ENCODE measurements at regions not wholly inside any gene's neighbourhood (a gene's known extent, or its start where the extent isn't known, plus 50 kb on each side); places are given as distances from the start of the nearest gene placed in this dataset.
A peak's percentile ranks its signal among the peaks of the same experiment; 100 is the strongest.

DNA sequence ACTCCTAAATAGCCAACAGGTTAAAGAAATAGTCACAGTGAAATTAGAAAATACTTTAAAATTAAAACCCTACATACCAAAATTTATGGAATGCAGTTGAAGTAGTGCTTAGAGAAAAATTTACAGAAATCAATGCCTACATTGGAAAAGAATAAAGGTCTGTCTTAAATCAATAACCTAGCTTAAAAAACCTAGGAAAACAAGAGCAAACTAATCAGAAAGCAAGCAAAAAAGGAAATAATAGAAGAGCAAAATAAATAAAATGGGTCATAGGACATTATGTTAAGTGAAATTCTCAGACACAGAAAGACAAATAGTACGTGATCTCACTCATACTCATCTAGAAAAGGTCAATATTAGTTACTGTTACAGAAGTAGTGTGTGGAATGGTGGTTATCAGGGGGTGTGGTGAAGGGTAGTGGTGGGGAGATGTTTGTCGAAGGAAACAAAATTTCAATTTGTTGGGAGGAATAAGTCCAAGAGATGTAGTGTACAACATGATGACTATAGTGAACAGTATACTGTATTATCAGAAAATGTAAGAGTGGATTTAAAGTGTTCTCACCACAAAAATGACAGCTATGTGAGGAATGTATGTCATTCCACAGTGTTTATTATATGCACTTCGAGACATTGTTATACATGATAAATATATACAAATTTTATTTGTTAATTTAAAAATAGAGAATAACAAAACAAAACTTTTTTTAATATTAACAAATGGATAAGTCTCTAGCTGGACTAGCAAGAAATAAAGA is 423.6 kb downstream of the CDH26 start:
- no peaks in the 10 kb centered on the region for H3K36me3 ChIP-seq (ENCODE audit: control insufficient read depth in 4 of 4, insufficient read depth in 4 of 4, low read length in 4 of 4)
- H3K9me3 ChIP-seq (ENCODE audit: control insufficient read depth in 4 of 4, insufficient read depth in 3 of 4, low read length in 3 of 4) = peaks cover 0 to 3% (median under 1%) of the 10 kb centered on the region in 4 donors
- no peaks in the 10 kb centered on the region for H3K4me1 ChIP-seq (ENCODE audit: control insufficient read depth in 5 of 5, insufficient read depth in 5 of 5, low read length in 5 of 5)
- no peak overlapping the region for H3K4me3 ChIP-seq
- 49 to 72% methylated on average over 3 of the region's 3 CpGs for WGBS, 2 donors
- H3K9ac ChIP-seq (ENCODE audit: insufficient read depth in 1 of 2, low read length in 2 of 2) = no peak overlapping the region
- TF ChIP-seq, protein P1, sequence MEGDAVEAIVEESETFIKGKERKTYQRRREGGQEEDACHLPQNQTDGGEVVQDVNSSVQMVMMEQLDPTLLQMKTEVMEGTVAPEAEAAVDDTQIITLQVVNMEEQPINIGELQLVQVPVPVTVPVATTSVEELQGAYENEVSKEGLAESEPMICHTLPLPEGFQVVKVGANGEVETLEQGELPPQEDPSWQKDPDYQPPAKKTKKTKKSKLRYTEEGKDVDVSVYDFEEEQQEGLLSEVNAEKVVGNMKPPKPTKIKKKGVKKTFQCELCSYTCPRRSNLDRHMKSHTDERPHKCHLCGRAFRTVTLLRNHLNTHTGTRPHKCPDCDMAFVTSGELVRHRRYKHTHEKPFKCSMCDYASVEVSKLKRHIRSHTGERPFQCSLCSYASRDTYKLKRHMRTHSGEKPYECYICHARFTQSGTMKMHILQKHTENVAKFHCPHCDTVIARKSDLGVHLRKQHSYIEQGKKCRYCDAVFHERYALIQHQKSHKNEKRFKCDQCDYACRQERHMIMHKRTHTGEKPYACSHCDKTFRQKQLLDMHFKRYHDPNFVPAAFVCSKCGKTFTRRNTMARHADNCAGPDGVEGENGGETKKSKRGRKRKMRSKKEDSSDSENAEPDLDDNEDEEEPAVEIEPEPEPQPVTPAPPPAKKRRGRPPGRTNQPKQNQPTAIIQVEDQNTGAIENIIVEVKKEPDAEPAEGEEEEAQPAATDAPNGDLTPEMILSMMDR (IDR thresholded peaks at IDR 0.05; ENCODE audit: control extremely low read depth, extremely low read depth) = no peak
- no peaks in the 10 kb centered on the region for H3K27me3 ChIP-seq (ENCODE audit: control insufficient read depth in 3 of 3, insufficient read depth in 3 of 3, low read length in 2 of 3)
- no peak overlapping the region for H3K27ac ChIP-seq (ENCODE audit: low read depth in 1 of 2, low read length in 1 of 2)
- DNase-seq (peak in 1 of 3 donors; percentile 30), ATAC-seq (ENCODE audit: insufficient read depth, low FRiP score) (peak; percentile 41)

DNA sequence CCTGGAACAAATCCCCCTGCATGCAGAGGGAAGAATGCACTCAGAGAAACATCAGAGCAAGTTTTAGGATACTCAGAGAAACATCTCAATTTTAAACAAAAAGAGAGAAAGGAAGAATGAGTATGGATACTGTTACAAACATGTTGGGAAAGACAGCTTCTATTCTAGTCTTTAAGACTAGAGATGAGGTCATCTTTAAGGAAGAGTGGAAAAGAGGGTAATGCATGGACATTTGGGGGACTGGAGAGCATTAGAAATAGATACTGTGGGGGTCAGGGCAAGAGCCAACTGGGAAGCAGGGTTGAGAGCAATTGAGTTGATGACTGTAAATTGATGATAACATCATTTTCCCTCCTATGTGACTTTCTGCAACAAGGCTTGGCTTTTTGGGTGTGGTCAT is 431.2 kb downstream of the CDH26 start:
- DNase-seq (no peak), ATAC-seq (ENCODE audit: insufficient read depth, low FRiP score) (no peak)
- H3K27ac ChIP-seq (ENCODE audit: low read depth in 1 of 2, low read length in 1 of 2) = no peak overlapping the region
- no peaks in the 10 kb centered on the region for H3K36me3 ChIP-seq (ENCODE audit: control insufficient read depth in 4 of 4, insufficient read depth in 4 of 4, low read length in 4 of 4)
- H3K4me1 ChIP-seq (ENCODE audit: control insufficient read depth in 5 of 5, insufficient read depth in 5 of 5, low read length in 5 of 5) = no peaks in the 10 kb centered on the region
- peaks cover 0 to 7% (median 0%) of the 10 kb centered on the region in 3 donors for H3K27me3 ChIP-seq (ENCODE audit: control insufficient read depth in 3 of 3, insufficient read depth in 3 of 3, low read length in 2 of 3)
- no peak overlapping the region for H3K9ac ChIP-seq (ENCODE audit: insufficient read depth in 1 of 2, low read length in 2 of 2)
- TF ChIP-seq, protein P1 (IDR thresholded peaks at IDR 0.05; ENCODE audit: control extremely low read depth, extremely low read depth) = no peak
- H3K9me3 ChIP-seq (ENCODE audit: control insufficient read depth in 4 of 4, insufficient read depth in 3 of 4, low read length in 3 of 4) = peaks cover 0 to 2% (median 0%) of the 10 kb centered on the region in 4 donors
- H3K4me3 ChIP-seq = no peak overlapping the region

DNA sequence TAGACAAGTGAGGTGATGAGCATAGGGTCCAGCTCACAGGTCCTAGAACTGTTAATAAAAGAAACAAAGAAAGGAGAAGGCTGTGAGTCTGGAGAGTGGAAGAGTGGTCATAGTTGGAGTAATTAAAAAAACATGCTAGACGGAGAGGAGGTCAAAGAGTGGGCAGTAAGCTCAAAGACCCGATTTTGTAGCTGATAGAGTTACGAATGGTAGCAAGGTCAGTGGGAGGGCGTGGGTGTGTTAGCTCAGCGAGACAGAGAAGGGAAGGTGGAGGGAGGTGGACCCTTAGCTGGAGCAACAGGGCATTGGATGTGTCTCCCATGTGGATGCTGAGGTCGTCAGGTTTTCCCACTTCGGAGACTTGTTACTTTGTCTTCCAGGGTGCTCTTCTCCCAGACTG is 431.7 kb downstream of the CDH26 start:
- TF ChIP-seq, protein P1 (IDR thresholded peaks at IDR 0.05; ENCODE audit: control extremely low read depth, extremely low read depth) = no peak
- 73 to 84% methylated on average over 7 of the region's 7 CpGs for WGBS, 2 donors
- DNase-seq (no peak), ATAC-seq (ENCODE audit: insufficient read depth, low FRiP score) (no peak)
- no peak overlapping the region for H3K4me3 ChIP-seq
- H3K27ac ChIP-seq (ENCODE audit: low read depth in 1 of 2, low read length in 1 of 2) = no peak overlapping the region
- H3K9me3 ChIP-seq (ENCODE audit: control insufficient read depth in 4 of 4, insufficient read depth in 3 of 4, low read length in 3 of 4) = no peaks in the 10 kb centered on the region
- H3K36me3 ChIP-seq (ENCODE audit: control insufficient read depth in 4 of 4, insufficient read depth in 4 of 4, low read length in 4 of 4) = no peaks in the 10 kb centered on the region
- H3K4me1 ChIP-seq (ENCODE audit: control insufficient read depth in 5 of 5, insufficient read depth in 5 of 5, low read length in 5 of 5) = no peaks in the 10 kb centered on the region
- peaks cover 0 to 7% (median 0%) of the 10 kb centered on the region in 3 donors for H3K27me3 ChIP-seq (ENCODE audit: control insufficient read depth in 3 of 3, insufficient read depth in 3 of 3, low read length in 2 of 3)
- H3K9ac ChIP-seq (ENCODE audit: insufficient read depth in 1 of 2, low read length in 2 of 2) = no peak overlapping the region

All from lung (tissue), 11 donors.